CD4-positive, alpha-beta T cell treated with Interleukin-17A for 4 hours (primary cell): ENCODE measurements at regions not wholly inside any gene's neighbourhood (a gene's known extent, or its start where the extent isn't known, plus 50 kb on each side); places are given as distances from the start of the nearest gene placed in this dataset.

Experiments used
- DNase-seq: peaks from one replicate; pipeline ENCODE4 v3.0.0-alpha.2; 2020; ENCODE audit warnings: mixed read lengths

- no peak for DNase-seq
These were observed 289.2 kb upstream of the THBS1 start for GRCh38 chr15:39291690-39292089.

GRCh38 chr15:39296955-39297354 lies 283.9 kb upstream of the THBS1 start:
- no peak for DNase-seq

DNA sequence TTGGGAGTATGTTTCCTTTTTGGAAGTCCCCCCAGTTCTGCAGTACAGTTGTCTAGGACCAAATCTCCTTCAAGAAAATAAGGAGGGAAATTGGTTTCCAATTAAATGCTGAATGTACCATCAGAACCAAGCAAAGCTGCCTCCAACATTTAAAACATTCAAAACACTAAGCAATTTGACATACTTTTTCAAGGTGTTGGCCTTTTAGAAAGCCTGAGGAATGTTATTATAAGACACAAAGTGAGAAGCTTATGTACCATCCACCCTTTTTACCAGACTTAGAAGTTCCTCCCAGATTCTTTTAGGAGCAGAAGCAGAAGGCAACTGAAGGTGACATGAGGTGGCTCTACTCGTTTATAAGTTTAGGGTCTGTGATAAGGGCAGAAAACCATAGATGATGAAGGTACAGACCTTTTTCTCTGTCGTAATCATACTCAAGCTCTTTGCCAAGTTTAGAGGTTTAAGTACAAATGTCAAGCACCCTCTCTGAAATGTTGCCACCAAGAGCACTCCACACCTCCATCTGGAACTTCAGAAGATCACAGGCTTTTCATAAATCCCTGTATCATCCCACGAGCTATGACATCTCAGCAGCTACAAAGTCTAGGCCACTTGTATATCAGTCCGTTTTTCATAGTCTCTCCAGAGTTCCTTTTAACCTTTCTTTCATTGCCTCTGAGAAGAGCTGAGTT lies 282.5 kb upstream of the THBS1 start:
- no peak for DNase-seq

- DNase-seq: no peak
These were observed 281.2 kb upstream of the THBS1 start for GRCh38 chr15:39299486-39300267.

- DNase-seq: no peak
These were observed 280.3 kb upstream of the THBS1 start for GRCh38 chr15:39300451-39301153.

DNA sequence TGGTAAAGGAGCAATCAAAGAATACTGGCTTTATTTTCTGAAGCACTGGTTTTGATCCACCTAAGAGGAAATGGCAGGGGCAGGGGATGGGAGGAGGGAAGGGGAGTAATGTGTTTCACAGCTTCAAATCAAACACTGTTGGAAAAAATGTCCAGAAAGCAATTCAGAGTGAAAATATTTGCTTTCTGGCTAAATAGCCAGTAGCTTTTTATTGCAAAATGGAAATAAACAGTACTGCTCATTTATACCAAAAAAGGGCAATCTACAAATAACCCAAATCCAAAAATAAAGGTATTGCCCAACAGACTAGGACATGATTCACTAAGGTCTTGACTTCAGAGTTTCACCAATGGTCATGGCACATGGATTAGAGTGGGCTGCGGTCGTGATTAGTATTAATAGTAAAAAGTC lies 279.3 kb upstream of the THBS1 start:
- DNase-seq: no peak

- DNase-seq: no peak
These were observed 277.9 kb upstream of the THBS1 start for GRCh38 chr15:39302936-39303335.

DNA sequence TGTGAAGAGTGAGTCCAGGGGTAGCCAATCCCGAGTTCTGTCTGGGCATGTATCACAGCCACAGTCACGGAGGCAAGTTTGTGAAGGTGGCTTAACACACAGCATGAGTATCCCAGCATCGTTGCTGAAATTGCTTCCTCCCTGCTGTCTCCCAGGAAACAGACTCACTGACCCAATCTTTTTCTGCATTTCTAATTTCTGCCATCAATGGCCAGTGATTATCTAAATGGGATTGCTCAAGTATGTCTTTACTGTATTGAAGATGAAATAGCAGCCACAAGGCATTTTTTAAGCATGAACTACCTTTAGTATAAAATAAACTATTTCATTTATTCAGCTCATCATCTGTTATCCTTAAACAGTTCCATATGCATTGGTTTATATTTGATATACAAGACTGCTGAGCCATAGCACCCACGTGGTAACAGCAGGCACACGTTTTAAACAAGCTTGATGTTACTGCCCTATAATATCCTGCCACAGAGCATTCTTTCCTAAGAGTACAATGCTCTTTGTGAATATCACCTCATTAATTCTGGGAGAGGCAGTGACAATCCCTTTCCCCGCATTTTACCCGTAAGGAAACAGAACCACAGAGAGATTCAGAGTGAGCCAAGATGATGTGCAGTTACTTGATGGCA lies 276.6 kb upstream of the THBS1 start:
- no peak for DNase-seq

DNA sequence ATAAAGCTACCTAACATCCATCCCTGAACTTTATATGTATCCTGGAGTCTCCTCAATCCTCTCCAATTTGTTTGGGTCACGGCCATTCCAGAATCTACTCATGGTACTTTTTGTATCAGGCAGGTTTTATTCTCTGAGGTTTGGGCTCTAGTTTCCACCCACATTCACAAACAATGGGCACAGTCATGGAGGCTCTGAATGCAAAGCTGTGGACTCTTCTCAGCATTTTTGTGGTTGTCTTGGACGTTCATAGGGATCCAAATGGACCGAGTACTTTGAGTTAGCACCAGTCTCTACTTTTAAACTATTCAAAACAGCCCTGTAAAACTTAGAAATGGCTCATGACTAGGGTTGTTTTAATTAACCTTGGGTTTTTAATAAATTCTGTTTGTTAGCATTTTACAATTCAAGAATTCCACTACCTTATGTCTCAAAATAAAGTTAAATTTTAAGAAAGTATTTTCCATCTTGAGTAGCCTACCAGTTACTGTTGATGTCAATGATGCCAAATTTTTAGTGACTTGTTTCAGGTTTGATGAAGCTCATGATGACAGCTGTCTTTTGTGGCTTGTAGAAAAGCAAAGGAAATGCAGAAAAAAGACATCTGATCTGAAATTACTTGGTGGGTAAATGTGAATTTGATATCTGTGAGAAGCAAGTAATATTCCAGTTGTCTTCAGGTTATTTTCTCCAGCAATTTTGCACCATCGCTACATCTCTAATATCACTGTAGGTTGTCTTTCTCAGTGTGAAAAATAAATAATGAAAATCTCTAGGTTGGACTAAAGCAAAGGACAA lies 275.7 kb upstream of the THBS1 start:
- DNase-seq: no peak

GRCh38 chr15:39310633-39311032 lies 270.2 kb upstream of the THBS1 start:
- DNase-seq: no peak

DNA sequence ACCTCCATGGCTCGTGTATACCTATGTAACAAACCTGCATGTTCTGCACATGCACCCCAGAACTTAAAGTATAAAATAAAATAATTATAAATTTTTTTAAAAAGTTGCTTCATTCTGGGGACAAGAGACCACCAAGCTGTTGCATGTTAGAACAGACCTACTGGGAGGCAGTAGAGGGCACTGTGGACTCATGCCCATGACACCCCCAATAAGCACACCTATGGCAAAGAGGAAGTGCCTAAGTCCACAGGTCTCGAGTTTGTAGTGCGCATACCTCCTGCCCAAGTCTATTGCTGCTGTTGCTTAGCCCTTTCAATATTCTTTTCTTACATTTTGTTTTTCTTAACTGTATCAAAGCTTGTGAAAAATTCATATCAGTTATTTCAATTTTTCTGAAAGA lies 267.9 kb upstream of the THBS1 start:
- no peak for DNase-seq

DNA sequence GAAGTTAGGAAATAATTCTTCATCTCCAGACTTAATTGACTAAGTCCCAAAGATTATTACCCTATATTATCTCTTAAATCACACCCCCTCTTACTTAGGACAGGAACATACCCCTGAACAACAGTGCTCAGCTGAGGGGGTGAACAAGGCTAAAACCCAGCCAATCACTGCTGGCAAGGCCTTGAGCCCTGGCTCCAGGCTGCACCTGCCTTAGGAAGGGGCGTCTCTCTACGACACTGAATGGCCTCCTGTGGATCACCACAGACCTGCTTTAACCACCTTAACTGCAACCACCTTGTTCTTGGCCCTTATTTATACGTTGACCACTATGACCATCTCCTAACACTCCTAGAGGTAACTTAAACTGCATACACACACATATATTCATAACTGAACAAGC lies 267.4 kb upstream of the THBS1 start:
- no peak for DNase-seq

GRCh38 chr15:39313881-39314280 lies 267.0 kb upstream of the THBS1 start:
- DNase-seq: no peak

DNA sequence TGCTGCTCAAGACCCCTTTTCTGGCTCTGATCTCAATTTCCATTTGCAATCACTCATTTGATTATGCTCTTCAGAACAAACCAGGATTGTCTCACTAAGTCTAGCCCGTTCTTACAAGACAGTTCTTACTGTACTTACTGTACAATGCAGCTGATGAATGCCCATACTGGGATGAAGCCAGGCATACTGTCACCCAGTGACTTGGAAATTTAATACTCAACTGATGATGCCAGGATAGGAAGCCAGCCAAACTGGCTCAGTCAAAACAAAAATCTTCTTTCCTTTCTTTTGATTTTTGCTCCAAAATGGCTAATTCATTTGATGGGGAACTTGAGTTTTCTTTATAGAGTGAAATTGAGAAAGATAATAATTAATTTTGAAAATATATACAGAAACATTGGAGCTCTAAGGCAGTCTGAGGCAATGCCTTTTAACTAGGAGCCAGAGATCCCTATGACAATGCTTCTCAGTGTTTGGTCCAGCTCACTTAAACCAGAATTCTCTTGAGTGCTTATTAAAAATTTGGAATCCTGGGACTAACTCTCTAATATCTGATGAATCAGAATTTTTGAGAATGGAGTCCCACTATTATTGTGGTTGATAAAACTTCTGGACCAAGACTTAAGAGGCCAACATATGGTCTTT lies 265.6 kb upstream of the THBS1 start:
- DNase-seq: no peak

DNA sequence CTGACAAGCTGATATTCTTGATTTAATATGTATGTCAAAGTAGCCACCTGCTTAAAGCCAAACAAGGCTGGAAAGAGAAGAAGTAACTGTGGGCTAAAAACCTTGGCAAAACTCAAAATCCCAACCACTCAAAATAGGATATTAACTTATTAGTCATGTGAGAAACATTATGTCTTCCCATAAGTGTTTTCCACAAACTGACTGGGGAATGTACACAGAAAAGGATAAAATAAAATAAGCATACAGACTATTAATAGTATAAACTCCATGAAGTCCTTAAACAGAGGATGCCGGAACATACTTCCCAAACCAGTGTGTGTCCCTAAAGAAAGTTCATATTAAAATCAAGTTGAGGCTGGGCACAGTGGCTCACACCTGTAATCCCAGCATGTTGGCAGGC lies 263.7 kb upstream of the THBS1 start:
- DNase-seq: no peak

GRCh38 chr15:39318231-39318630 lies 262.6 kb upstream of the THBS1 start:
- no peak for DNase-seq

- no peak for DNase-seq
These were observed 260.5 kb upstream of the THBS1 start for GRCh38 chr15:39320355-39320754.

- DNase-seq: no peak
These were observed 260.0 kb upstream of the THBS1 start for GRCh38 chr15:39320886-39321285.

DNA sequence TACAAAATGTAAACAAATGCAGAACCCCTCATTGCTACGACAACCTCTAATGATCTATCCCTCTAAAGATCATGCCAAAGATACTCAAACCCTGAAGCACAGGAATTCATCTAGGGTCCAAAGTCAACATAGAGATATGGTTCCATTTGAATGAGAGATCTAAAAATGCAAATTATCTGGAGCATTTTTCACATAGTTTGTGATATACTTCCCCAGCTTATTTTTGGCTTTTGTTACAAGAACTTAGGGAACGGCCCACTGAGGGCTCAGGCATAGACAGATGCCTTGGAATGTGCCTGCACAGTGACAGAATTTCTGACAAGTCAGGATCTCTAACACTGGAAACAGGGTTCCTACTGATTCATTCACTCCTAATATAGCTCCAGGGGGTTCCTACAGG lies 258.9 kb upstream of the THBS1 start:
- DNase-seq: no peak

DNA sequence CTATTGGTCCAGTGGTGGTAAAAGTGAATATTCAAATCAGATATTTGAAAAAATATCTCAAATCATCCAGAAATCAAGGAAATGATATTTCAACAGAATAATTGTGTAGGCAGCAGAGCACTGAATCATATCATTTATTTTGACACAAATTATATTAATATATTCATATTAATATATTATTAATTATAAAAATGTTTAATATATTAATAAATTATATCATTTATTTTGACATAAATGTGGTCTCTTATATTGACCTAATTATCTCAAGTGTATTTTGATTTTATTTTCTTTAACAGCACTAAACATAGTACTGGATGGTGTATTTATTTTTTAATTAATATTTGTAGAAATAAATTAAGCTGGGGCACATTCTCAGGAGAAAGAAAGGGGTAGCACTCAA lies 257.7 kb upstream of the THBS1 start:
- no peak for DNase-seq

- no peak for DNase-seq
These were observed 257.2 kb upstream of the THBS1 start for GRCh38 chr15:39323706-39324105.
